ENCODE measurements at regions not wholly inside any gene's neighbourhood (a gene's known extent, or its start where the extent isn't known, plus 50 kb on each side); places are given as distances from the start of the nearest gene placed in this dataset.

DNA sequence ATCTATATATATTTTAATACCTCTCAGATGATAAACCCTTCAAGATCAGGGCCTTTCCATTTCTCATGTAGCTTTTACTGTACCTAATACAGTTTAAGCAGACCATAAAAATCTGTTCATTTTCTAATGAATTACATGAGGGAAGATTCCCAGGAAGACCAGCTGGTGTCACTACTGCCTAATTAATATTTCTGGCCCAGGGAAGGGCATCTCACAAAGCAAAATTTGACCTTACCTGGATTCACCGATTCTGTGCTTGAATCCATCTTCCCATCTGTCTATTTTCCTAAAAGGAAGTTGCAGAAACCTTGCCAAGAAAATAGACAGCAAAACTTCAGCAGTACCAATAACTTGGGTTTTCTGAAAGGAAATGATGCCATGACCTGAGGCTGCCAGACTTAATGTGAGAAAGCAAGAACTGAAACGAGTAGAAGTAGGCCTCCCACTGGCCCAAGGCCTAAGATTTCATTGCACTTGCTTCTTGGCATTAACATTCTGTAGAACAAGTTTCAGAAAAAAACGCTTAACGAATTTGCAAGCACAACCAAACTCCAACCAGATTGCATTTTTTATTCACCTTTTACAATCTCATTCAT is 83.0 kb upstream of the GLIS3 start:
- peak in 1 of 5 experiments; percentile 16 for DNase-seq

DNA sequence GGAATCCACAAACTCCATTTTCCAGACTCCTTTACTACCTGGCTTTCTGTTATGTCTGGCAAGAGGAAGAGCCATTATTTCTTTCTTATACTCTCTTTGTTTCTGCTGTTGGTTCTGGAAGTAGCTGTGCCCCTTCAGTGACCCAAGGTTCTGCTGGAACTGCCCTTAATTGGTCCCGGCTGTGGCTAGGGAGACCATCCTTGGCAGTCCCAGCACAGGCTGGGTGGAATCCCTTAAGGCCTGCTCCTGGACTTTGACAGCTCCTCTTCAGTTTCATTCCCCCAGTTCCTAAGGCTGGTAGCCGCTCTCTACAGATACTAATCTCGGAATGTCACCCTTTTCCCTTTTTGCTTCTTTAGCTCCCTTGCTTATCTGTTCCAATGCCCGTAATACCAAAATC is 81.9 kb upstream of the GLIS3 start:
- DNase-seq = no peak

DNA sequence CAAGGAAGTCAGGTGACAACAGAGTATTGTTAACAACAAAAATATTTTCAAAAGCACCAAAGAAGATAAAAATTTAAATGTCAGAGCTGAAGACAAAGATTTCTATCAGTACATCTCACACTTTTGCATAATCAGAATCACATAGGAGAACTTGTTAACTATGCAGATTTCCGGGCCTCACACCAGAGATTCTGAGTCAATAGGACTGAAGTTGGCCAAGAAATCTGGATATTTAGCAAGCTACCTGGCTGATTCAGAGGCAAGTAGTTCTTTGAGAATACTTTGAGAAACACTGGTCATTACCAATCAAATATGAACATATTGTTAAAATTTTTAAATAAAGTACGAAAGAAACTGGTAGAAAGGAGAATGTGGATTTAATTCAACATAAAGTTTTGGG is 80.5 kb upstream of the GLIS3 start:
- no peak for DNase-seq

DNA sequence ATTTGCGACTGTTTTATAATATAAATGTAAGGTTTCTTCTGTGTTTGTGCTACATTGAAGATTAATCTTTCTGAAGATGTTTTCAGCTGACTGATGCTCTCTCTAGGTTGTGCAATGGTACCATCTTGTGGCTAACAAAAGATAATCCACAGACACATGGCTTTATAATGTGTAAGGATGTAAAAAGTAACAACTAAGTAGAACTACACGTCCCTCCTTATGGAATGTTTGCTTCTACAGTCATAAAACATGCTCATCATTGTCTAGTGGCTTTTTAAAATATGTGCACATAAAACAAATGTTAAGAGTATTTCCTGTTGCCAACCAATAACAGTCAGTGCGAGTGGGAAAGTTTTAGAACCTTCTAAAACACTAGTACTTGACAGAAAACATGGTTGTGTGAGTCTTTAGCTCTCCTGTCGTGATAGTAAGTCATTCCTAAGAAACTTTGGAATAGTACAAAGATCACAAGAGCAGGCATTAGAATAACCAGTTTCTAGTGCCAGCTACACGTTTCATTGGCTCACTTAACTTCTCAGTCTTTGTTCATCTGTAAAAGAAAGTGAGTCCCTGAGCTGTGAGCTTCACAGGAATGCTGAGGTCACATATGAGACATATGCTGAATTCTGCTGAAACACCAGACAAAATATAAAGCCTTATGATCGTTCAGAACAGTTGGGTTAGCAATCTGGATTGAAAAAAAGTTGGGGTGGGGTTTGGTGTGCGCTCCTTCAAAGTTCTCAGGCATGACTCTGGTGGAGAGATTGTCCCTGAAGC is 75.7 kb upstream of the GLIS3 start:
- DNase-seq = peak in 1 of 5 experiments; percentile 29

DNA sequence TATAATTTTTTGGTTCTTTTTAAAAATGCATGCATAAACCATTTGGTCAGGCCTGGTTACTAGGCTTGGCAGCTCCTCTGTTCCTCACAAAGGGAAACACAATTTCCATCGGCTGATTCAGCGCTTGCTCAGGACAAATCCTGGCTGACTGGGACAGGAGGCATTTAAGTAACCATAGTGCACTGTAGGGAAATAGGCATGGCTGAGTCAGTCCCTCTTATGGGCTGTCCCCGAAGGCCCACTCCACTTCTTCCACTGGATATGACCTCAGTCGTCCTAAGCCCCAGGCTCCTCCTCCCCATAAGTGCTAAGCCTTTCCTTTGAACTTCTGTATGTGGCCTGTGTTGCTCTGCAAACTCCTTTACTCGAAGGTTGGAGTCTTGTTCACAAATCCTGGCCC is 71.2 kb upstream of the GLIS3 start:
- no peak for DNase-seq

DNA sequence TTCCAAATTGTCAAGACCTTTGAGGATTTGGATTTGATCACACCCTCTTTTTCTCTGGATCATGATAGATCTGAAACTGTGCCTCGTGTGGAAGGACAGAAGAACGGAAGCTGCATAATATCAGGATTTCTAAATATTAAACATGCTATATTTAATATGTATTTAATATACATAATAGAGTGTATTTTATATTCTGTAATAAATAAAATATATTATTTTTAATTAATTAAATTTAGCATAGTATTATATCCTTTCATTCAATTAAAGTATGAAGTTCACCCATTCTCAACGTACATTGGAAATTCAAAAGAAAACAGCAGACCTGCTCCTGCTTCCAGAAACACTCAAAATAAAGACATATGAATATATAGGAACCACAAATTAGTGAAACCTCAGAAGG is 70.6 kb upstream of the GLIS3 start:
- no peak for DNase-seq

DNA sequence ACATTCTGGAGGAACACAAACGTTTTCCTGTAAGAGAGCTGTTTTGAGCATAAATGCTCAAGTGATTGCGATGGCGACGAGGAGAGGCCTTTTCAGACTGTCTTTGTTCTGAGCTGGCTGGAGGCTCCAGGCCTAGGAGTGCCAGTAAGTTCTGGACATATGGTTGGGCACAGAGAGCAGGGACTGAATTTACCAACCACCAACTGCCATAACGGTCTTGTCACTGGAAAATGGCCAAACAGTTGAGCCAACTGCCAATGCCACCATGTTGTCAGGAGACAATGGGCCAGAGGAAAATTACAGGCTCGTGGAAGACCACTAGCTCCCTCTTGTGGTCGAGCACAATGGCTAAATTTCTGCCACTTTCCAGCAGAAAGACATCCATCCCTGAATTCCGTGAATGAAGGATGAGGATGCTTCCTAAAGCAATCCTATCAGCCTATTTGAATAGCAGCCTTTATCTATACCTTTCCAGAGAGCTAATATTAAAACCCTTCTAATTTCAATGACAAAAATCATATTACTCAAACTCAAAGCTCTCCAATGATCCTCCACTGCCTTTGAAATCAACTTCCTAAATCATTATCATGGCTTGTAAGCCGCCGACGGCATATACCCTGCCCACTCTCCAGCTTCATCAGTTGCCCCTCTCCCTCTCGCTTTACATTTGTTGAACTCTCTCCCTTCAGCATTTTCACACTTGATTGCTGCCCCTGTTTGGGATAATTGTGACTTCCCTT is 66.9 kb upstream of the GLIS3 start:
- DNase-seq = peak in 1 of 5 experiments; percentile 26

DNA sequence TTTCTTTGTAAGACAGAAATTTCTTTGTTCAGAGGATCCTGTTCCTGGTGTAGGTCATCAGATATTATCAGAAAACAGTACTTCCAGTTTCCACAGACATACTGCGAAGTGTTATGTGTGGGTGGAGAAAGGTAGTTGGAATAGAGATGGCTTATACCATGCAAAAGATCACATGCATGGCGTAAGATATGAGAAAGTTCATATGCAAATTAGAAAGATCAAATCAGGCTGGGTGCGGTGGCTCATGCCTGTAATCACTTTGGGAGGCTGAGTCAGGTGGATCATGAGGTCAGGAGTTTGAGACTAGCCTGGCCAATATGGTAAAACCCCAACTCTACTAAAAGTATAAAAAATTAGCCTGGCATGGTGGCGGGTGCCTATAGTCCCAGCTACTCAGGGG is 65.2 kb upstream of the GLIS3 start:
- no peak for DNase-seq

DNA sequence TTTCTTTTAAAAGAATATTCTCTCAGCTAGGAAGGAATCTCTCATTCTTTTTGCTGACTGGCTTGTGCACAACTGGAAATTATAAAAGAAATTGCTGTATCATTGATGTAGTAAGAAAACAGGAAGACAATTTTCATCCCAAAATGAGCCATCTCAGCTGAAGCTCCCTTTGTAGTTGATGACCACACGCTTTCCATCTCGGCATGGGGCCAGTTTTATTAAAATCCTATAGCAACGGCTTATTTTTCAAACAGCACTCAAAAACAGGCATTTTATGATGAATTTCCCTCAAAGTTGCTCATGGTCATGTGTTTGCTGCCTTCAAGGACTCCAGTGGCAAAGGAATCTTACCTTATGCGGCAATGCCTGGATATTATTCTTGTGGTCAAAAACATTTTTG is 62.4 kb upstream of the GLIS3 start:
- no peak for DNase-seq

DNA sequence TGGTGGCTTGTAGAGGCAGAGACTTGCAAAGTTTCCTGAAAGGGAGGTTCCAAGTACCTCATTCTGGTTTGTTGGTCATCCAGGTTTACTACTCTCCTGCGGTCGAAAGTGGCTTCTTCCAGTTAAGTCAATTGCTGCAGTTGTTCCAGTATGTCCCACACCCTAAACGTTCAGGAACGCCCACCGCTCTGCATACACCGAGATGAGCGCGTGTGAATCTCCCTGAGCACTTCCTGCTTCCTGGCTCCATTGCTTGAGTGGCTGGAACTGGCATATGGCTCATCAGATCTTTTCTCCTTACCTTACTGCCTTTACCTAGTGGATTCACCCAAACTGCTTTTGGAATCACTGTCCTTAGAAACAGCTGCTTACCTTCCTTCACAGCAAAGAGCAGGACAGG is 59.1 kb upstream of the GLIS3 start:
- no peak for DNase-seq

DNA sequence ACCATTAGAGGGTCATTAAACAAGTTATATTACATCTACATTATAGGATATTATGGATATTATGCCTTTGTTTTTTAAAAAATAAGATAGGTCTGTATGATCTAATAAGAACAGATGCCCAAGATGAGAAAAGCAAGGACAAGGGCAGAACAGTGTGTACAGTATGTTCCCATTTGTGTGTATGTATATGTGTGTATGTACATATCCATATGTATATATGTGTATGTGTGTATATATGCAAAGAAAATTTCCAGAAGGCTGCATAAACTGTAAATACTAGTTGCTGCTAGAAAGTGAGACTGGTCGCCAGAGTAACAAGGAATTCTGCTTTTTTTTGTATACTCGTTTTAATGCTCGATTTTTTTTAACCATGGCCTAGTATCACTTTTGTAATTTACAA is 58.1 kb upstream of the GLIS3 start:
- no peak for DNase-seq

DNA sequence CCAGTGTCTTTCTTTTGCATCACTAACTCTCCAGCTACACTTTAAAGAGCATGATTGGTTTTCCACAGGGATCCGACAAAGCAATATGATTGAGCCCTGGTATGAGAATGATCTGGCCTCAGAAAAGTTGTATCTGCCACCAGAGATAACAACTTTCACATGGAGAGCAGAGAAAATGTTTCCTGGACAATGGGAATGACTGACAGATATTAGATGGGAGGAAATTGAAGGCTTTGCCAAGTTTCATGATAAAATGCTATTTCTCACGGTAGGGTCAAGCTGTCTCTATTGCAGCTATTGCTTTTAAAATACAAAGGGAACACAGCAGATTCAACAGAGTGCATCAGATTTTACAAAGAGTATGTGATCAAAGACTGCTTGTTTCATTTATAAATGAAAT is 56.4 kb upstream of the GLIS3 start:
- no peak for DNase-seq

DNA sequence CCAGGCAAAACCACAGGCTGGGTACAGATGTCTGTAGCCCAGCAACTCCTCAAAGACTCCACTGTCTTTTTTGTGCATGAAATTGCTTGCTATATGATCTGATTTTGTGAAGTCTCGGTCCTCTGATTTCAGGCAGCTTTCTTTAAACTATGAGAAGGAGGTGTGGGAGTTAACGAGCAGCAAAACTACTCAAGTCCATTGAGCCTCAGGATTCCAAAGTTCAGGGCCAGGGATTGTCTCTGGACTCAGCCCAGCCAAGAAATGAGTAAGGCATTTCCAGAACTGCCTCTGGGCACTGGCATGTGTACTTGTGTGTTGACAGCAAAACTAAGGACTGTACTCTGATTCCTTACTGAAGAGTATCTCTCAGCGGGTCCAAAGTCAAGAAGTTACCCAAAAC is 53.4 kb upstream of the GLIS3 start:
- DNase-seq = no peak

DNA sequence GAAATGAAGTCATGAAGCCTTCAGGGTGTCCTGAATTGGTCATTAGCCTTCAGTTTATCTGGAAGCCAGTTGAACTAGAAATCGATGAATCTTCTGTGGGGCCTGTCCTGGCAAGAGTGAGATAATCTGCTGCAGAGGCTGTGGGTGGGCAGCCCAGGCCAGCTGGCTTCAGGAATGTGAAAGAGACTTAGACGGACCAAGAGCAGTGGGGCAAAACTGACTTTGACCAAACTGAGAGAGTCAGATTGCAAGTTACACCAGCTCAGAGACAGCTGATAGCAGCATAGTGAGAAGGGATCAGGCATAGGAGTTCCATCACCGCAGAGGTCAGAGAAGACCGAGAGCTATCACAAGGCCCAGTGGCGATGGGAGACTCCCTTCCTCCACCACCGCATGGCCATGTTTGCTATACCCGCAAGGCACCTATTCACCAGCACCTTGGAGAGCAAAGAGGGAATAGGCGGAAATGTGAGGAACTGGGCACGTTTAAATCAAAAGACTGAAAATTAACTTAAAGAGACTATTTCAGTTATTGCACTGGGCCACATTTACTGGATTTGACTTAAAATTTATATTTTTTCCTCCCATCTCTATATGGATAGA is 50.0 kb upstream of the GLIS3 start:
- DNase-seq = no peak
